Thoracic aorta (tissue), 2 donors: ENCODE measurements at regions not wholly inside any gene's neighbourhood (a gene's known extent, or its start where the extent isn't known, plus 50 kb on each side); places are given as distances from the start of the nearest gene placed in this dataset.

Source experiments
- ATAC-seq: fragments of 150-250 bp; one replicate; pipeline ENCODE4 v1.8.0; 2017; ENCODE audit warnings: low read depth; ENCODE audit not compliant: insufficient number of reproducible peaks, low FRiP score
- DNase-seq: peaks from one replicate; pipeline ENCODE4 v3.0.0-alpha.2; 2020; ENCODE audit warnings: low spot score
- H3K27ac ChIP-seq, 2 donors: fragments of 200-600 bp; sonication (generic); 1 replicate in 1 of 2; 2 replicates in 1 of 2; pipeline ENCODE4 v1.5.1; 2016; ENCODE audit warnings: mild to moderate bottlenecking in 2 of 2, moderate library complexity in 2 of 2
- H3K27me3 ChIP-seq: fragments of 200-600 bp; sonication (generic); replicated peaks from 2 replicates; pipeline ENCODE4 v1.6.0; 2016; ENCODE audit warnings: mild to moderate bottlenecking; ENCODE audit not compliant: insufficient read depth
- H3K36me3 ChIP-seq: fragments of 200-600 bp; sonication (generic); one replicate; pipeline ENCODE4 v1.5.1; 2016
- H3K4me1 ChIP-seq, 2 donors: fragments of 200-600 bp; sonication (generic); 1 replicate in 1 of 2; 2 replicates in 1 of 2; pipeline versions ENCODE4 v1.5.1 to v1.6.0; 2016; ENCODE audit warnings: low read depth in 2 of 2, mild to moderate bottlenecking in 1 of 2; ENCODE audit not compliant: control insufficient read depth in 1 of 2
- H3K4me3 ChIP-seq: fragments of 200-600 bp; sonication (generic); 2 replicates; pipeline ENCODE4 v1.5.1; 2016; ENCODE audit warnings: mild to moderate bottlenecking
- H3K9me3 ChIP-seq: fragments of 200-600 bp; sonication (generic); 2 replicates; pipeline ENCODE4 v1.5.1; 2016
- TF ChIP-seq, protein P1 (sequence below): fragments of 200-600 bp; sonication (generic); IDR thresholded peaks from one replicate; pipeline ENCODE4 v1.5.1; 2019; ENCODE audit warnings: antibody characterized with exemption

DNA sequence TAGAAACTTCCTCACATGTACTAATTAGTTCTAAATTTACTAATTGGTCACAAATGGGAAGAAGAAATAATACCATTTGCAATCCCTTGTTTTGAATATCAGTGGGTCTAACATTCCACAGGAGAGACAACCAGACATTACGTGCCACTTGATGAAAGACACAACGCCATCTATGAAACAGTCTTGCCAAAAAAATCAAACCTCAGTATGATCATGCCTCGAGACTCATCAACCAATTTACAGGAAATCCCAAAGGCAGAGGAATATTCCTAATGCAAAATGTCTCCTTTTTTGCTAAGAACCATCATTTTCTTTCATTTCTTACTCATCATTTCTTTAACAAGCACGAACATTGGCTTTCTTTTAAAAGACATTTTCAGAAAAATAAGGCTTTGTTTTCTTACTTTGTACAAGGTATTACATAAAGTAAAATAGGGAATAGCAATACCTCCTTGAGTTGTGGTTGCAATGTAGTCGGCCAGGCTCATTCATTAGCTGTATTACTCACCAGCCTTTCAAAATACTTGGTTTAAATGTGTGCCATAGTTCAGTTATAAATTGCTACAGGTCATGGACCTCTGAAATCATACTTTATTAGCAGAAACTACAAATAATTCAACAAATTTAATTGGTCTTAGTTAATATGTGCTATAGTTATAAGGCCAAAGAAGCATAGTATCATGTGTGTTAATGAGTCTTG, 436.2 kb upstream of the FLRT2 start:
- Histone ChIP-seq H3K27ac (no peak overlapping the region), H3K27me3 (no peaks in the 10 kb centered on the region), H3K36me3 (no peaks in the 10 kb centered on the region), H3K4me3 (no peak overlapping the region), H3K4me1 (peaks cover 0 to 11% of the 10 kb centered on the region in 2 donors), H3K9me3 (no peaks in the 10 kb centered on the region)
- TF ChIP-seq, protein P1, sequence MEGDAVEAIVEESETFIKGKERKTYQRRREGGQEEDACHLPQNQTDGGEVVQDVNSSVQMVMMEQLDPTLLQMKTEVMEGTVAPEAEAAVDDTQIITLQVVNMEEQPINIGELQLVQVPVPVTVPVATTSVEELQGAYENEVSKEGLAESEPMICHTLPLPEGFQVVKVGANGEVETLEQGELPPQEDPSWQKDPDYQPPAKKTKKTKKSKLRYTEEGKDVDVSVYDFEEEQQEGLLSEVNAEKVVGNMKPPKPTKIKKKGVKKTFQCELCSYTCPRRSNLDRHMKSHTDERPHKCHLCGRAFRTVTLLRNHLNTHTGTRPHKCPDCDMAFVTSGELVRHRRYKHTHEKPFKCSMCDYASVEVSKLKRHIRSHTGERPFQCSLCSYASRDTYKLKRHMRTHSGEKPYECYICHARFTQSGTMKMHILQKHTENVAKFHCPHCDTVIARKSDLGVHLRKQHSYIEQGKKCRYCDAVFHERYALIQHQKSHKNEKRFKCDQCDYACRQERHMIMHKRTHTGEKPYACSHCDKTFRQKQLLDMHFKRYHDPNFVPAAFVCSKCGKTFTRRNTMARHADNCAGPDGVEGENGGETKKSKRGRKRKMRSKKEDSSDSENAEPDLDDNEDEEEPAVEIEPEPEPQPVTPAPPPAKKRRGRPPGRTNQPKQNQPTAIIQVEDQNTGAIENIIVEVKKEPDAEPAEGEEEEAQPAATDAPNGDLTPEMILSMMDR: no peak
- DNase-seq: no peak
- peak; percentile 36 for ATAC-seq

DNA sequence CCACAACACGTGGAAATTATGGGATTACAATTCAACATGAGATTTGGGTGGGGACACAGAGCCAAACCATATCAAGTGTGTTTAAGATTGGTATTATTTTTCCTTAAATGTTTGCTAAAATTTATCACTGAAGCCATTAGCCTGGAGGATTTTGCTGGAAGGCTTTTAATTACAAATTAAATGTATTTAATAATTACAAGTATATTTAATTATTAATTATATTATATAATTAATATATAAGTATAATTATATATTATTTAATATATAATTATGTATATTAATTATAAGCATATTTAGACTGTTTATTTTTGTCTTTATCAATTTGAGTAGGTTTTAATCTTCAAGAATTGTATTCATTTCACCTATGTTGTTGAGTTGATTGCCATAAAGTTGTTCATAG, 427.4 kb upstream of the FLRT2 start:
- TF ChIP-seq, protein P1: no peak
- Histone ChIP-seq H3K36me3 (no peaks in the 10 kb centered on the region), H3K9me3 (no peaks in the 10 kb centered on the region), H3K27me3 (no peaks in the 10 kb centered on the region), H3K4me1 (no peaks in the 10 kb centered on the region), H3K4me3 (no peak overlapping the region), H3K27ac (no peak overlapping the region)
- no peak for ATAC-seq
- no peak for DNase-seq

DNA sequence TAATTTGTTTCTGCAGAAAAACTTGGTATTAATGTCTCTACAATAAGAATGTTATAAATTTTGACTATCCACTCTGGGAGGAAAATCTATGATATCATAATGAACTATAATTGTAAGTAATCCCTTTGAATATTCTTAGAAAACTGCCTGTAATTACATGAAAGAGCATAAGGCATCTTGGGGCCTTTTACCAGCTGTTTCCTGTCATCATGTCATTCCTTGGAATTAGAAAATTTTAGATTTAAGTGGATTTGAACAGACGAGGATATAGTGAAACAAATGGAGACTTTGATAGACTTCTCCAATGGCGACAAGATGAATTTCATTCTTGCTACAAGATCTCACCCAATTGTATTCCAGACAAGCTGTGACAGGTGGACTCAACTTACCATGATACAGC, 423.4 kb upstream of the FLRT2 start:
- H3K27me3 ChIP-seq: no peaks in the 10 kb centered on the region
- no peaks in the 10 kb centered on the region for H3K9me3 ChIP-seq
- DNase-seq: no peak

DNA sequence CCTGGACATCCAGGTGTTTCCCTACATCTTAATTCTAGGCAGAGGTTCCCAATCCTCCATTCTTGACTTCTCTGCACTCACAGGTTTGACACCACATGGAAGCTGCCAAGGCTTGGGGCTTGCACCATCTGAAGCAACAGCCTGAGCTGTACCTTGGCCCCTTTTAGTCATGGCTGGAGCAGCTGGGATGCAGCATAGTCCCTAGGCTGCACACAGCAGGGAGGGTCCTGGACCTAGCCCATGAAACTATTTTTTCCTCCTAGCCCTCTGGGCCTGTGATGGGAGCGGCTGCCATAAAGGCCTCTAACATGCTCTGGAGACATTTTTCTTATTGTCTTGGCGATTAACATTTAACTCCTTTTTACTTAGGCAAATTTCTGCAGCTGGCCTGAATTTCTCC, 417.2 kb upstream of the FLRT2 start:
- Histone ChIP-seq H3K27ac (no peak overlapping the region), H3K36me3 (no peaks in the 10 kb centered on the region), H3K9me3 (no peaks in the 10 kb centered on the region), H3K4me3 (no peak overlapping the region), H3K27me3 (no peaks in the 10 kb centered on the region), H3K4me1 (no peaks in the 10 kb centered on the region)
- DNase-seq (no peak), ATAC-seq (no peak)
- TF ChIP-seq, protein P1: no peak

More for the DNA sequence above, 423.4 kb upstream of the FLRT2 start:
- H3K4me3 ChIP-seq: no peak overlapping the region
- H3K36me3 ChIP-seq: no peaks in the 10 kb centered on the region
- ATAC-seq: no peak
- no peaks in the 10 kb centered on the region for H3K4me1 ChIP-seq
- TF ChIP-seq, protein P1: no peak
- no peak overlapping the region for H3K27ac ChIP-seq

DNA sequence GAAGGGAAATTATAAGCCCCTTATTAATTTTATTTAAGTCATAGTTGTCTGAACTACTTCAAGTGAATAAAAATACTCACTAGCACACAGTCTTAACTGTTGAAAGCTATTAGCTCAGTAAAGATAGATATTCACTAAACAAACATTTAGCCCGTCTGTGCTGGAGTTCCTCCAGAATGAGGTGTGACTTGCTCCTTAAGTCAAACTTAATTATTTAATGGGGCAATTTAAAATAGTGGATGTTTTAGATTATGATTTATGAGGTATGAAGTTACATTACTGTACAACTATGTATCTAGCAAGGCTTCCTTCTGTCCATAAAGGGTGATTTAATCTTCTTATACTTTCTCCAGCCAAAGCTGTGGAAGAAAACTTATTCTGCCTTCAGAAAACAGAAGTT, 414.0 kb upstream of the FLRT2 start:
- Histone ChIP-seq H3K9me3 (no peaks in the 10 kb centered on the region), H3K4me3 (no peak overlapping the region), H3K27ac (no peak overlapping the region), H3K36me3 (no peaks in the 10 kb centered on the region), H3K4me1 (no peaks in the 10 kb centered on the region), H3K27me3 (no peaks in the 10 kb centered on the region)
- DNase-seq (no peak), ATAC-seq (no peak)
- TF ChIP-seq, protein P1: no peak
